ENCODE measurements at regions not wholly inside any gene's neighbourhood (a gene's known extent, or its start where the extent isn't known, plus 50 kb on each side); places are given as distances from the start of the nearest gene placed in this dataset.

DNA sequence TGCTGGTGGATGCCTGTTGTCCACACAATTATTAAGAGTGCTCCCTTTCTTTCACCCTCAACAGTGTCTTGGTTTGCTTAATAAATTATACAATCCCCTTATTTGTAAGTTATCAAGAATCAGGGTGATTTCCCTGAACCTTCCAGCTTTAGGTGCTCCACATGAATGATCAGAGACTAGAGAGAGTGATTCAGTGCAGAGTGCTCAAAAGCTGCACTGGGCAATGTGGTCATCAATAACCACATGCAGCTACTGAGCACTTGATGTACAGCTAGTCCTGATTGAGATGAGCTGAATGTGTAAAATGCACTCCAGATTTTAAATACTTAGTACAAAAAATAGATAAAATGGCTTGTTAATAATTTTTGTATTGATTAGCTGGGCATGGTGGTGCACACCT lies 76.8 kb upstream of the TRIO start:
- H3K9ac ChIP-seq (ENCODE audit: low read length): no peak overlapping the region
- DNase-seq (no peak), ATAC-seq (no peak)
- H3K9me3 ChIP-seq (ENCODE audit: low read length): no peaks in the 10 kb centered on the region
- no peaks in the 10 kb centered on the region for H3K27me3 ChIP-seq (ENCODE audit: low read length)
- no TSS peak for BruUV-seq (replicated peaks)
- no peaks in the 10 kb centered on the region for H3F3A ChIP-seq (ENCODE audit: low read length, unreplicated experiment)
- H3K27ac ChIP-seq (ENCODE audit: low read length): no peak overlapping the region
- H2AFZ ChIP-seq (ENCODE audit: low read length): no peak overlapping the region
- no peaks in the 10 kb centered on the region for H3K36me3 ChIP-seq (ENCODE audit: low read depth, low read length)
- no peaks in the 10 kb centered on the region for H3K9me2 ChIP-seq (replicated peaks; ENCODE audit: low read length)
- ChIA-PET POLR2A (ENCODE audit: unreplicated experiment) (no interaction called here), CTCF (no interaction called here)
- TF ChIP-seq, protein P1, sequence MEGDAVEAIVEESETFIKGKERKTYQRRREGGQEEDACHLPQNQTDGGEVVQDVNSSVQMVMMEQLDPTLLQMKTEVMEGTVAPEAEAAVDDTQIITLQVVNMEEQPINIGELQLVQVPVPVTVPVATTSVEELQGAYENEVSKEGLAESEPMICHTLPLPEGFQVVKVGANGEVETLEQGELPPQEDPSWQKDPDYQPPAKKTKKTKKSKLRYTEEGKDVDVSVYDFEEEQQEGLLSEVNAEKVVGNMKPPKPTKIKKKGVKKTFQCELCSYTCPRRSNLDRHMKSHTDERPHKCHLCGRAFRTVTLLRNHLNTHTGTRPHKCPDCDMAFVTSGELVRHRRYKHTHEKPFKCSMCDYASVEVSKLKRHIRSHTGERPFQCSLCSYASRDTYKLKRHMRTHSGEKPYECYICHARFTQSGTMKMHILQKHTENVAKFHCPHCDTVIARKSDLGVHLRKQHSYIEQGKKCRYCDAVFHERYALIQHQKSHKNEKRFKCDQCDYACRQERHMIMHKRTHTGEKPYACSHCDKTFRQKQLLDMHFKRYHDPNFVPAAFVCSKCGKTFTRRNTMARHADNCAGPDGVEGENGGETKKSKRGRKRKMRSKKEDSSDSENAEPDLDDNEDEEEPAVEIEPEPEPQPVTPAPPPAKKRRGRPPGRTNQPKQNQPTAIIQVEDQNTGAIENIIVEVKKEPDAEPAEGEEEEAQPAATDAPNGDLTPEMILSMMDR (conservative IDR thresholded peaks at IDR 0.05; ENCODE audit: low read depth, low read length): no peak
- no peak for TF ChIP-seq EZH2phosphoT487 (IDR thresholded peaks at IDR 0.05; ENCODE audit: borderline replicate concordance, low read length)
- TF ChIP-seq EZH2 (IDR thresholded peaks at IDR 0.05; ENCODE audit: low read length, unreplicated experiment): no peak
- H3K79me2 ChIP-seq (ENCODE audit: low read length): no peaks in the 10 kb centered on the region
- H4K20me1 ChIP-seq (ENCODE audit: low read length): no peaks in the 10 kb centered on the region
- H3K4me1 ChIP-seq (ENCODE audit: insufficient read depth, low read length): no peaks in the 10 kb centered on the region
- no peak overlapping the region for H3K4me2 ChIP-seq (ENCODE audit: low read length)
- intact Hi-C loops (cut with micrococcal nuclease): no loop called here
- H3K4me3 ChIP-seq (ENCODE audit: low read length): no peak overlapping the region

DNA sequence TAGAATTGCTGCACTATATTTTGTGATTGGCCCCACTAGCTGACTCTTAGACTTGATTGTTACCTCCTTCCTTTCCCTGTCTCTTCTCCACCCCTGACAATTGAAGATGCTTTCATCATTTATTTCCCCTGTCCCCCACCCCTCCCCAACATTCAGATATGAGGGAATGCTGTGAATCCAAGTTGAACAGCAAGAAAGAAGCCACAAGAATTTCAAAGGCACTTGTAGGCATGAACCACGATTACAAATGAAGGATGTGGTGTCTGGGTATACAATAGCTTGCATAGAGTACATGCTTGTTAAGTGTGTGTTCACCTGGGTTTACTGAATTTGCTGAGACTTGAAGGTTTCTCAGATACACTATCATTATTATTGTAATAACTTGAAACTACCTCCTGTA lies 78.3 kb upstream of the TRIO start:
- no peak for DNase-seq
- Histone ChIP-seq H3K4me1 (ENCODE audit: insufficient read depth, low read length) (0 out of 2 replicates have a peak, but pooled peaks cover 3% of the 10 kb centered on the region), H2AFZ (ENCODE audit: low read length) (no peak overlapping the region), H3K9me3 (ENCODE audit: low read length) (no peaks in the 10 kb centered on the region), H4K20me1 (ENCODE audit: low read length) (no peaks in the 10 kb centered on the region), H3K27me3 (ENCODE audit: low read length) (no peaks in the 10 kb centered on the region), H3K4me3 (ENCODE audit: low read length) (no peak overlapping the region), H3K4me2 (ENCODE audit: low read length) (no peak overlapping the region), H3K9me2 (replicated peaks; ENCODE audit: low read length) (no peaks in the 10 kb centered on the region), H3K79me2 (ENCODE audit: low read length) (no peaks in the 10 kb centered on the region), H3K36me3 (ENCODE audit: low read depth, low read length) (no peaks in the 10 kb centered on the region), H3F3A (ENCODE audit: low read length, unreplicated experiment) (no peaks in the 10 kb centered on the region), H3K9ac (ENCODE audit: low read length) (no peak overlapping the region), H3K27ac (ENCODE audit: low read length) (no peak overlapping the region)
- ATAC-seq: no peak
- ChIA-PET CTCF (interaction anchor here (0.7 kb wide), 1 partner anchor 282 kb away, joined by 3 read pairs; no protein-coding TSS in a partner anchor), POLR2A (ENCODE audit: unreplicated experiment) (no interaction called here)
- no TSS peak for BruUV-seq (replicated peaks)
- intact Hi-C loops (cut with micrococcal nuclease): no loop called here
- TF ChIP-seq, protein P1 (conservative IDR thresholded peaks at IDR 0.05; ENCODE audit: low read depth, low read length): no peak
- TF ChIP-seq EZH2phosphoT487 (IDR thresholded peaks at IDR 0.05; ENCODE audit: borderline replicate concordance, low read length): no peak

DNA sequence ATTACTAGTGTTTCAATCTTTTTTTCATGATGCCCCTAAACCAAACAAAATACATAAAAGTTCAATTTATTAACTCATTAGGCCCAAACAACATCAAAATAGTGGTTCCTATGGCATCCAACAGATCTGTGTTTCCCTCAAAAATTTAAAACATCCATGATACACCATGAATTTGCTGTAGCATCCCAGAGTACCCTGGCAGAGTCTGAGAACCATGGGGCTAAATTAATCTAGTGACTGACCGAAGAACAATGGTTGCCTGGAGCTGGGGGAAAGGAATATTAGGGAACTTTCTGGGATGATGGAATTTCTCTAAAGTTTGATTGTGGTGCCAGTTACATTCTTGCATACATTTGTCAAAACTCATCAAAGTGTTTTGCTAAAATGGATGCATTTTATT lies 79.5 kb upstream of the TRIO start:
- no peak for DNase-seq
- Histone ChIP-seq H3K36me3 (ENCODE audit: low read depth, low read length) (no peaks in the 10 kb centered on the region), H3K4me2 (ENCODE audit: low read length) (no peak overlapping the region), H2AFZ (ENCODE audit: low read length) (no peak overlapping the region), H3K4me3 (ENCODE audit: low read length) (no peak overlapping the region), H3K9me2 (replicated peaks; ENCODE audit: low read length) (no peaks in the 10 kb centered on the region), H3K27me3 (ENCODE audit: low read length) (no peaks in the 10 kb centered on the region), H3K9ac (ENCODE audit: low read length) (no peak overlapping the region), H3K27ac (ENCODE audit: low read length) (no peak overlapping the region), H3K4me1 (ENCODE audit: insufficient read depth, low read length) (0 out of 2 replicates have a peak, but pooled peaks cover 3% of the 10 kb centered on the region), H3K9me3 (ENCODE audit: low read length) (no peaks in the 10 kb centered on the region), H3F3A (ENCODE audit: low read length, unreplicated experiment) (no peaks in the 10 kb centered on the region), H3K79me2 (ENCODE audit: low read length) (no peaks in the 10 kb centered on the region), H4K20me1 (ENCODE audit: low read length) (no peaks in the 10 kb centered on the region)
- BruUV-seq (replicated peaks): no TSS peak
- intact Hi-C loops (cut with micrococcal nuclease): no loop called here
- TF ChIP-seq, protein P1 (conservative IDR thresholded peaks at IDR 0.05; ENCODE audit: low read depth, low read length): no peak
- TF ChIP-seq EZH2 (IDR thresholded peaks at IDR 0.05; ENCODE audit: low read length, unreplicated experiment) (no peak), EZH2phosphoT487 (IDR thresholded peaks at IDR 0.05; ENCODE audit: borderline replicate concordance, low read length) (no peak)
- no peak for ATAC-seq
- ChIA-PET POLR2A (ENCODE audit: unreplicated experiment) (no interaction called here), CTCF (no interaction called here)

All from PC-3 (cell line).